NCI-H1417 treated with DMSO at 0.1 percent for 48 hours (cell line): ENCODE measurements at regions not wholly inside any gene's neighbourhood (a gene's known extent, or its start where the extent isn't known, plus 50 kb on each side); places are given as distances from the start of the nearest gene placed in this dataset.

Source experiments
- DNase-seq: peaks from one replicate; lab custom pipeline; 2025; lab: John Stamatoyannopoulos, UW

- DNase-seq, result no peak
Measured at GRCh38 chr6:91645811-91646210, 1058.9 kb upstream of the MAP3K7 start.

GRCh38 chr6:91637217-91637616, 1050.3 kb upstream of the MAP3K7 start:
- DNase-seq, result no peak

- DNase-seq, result no peak
Measured at GRCh38 chr6:91634791-91635190, 1047.9 kb upstream of the MAP3K7 start.

- no peak for DNase-seq
Measured at GRCh38 chr6:91633374-91634111, 1046.7 kb upstream of the MAP3K7 start.

- DNase-seq, result no peak
Measured at GRCh38 chr6:91632308-91632707, 1045.4 kb upstream of the MAP3K7 start.

- no peak for DNase-seq
Measured at GRCh38 chr6:91631227-91631626, 1044.4 kb upstream of the MAP3K7 start.

GRCh38 chr6:91626911-91627310, 1040.0 kb upstream of the MAP3K7 start:
- no peak for DNase-seq

GRCh38 chr6:91613481-91613880, 1026.6 kb upstream of the MAP3K7 start:
- DNase-seq, result no peak

GRCh38 chr6:91611190-91611589, 1024.3 kb upstream of the MAP3K7 start:
- no peak for DNase-seq

- no peak for DNase-seq
Measured at GRCh38 chr6:91608428-91608827, 1021.6 kb upstream of the MAP3K7 start.

GRCh38 chr6:91606148-91606901, 1019.5 kb upstream of the MAP3K7 start:
- no peak for DNase-seq

GRCh38 chr6:91600561-91600960, 1013.7 kb upstream of the MAP3K7 start:
- DNase-seq, result no peak

GRCh38 chr6:91590191-91590590, 1003.3 kb upstream of the MAP3K7 start:
- DNase-seq, result no peak

GRCh38 chr6:91580635-91581034, 993.8 kb upstream of the MAP3K7 start:
- DNase-seq, result no peak

GRCh38 chr6:91575032-91575431, 988.2 kb upstream of the MAP3K7 start:
- DNase-seq, result no peak

GRCh38 chr6:91573826-91574416, 987.0 kb upstream of the MAP3K7 start:
- no peak for DNase-seq

- DNase-seq, result no peak
Measured at GRCh38 chr6:91572878-91573277, 986.0 kb upstream of the MAP3K7 start.

GRCh38 chr6:91569071-91569470, 982.2 kb upstream of the MAP3K7 start:
- DNase-seq, result no peak

GRCh38 chr6:91566467-91566866, 979.6 kb upstream of the MAP3K7 start:
- no peak for DNase-seq

- DNase-seq, result no peak
Measured at GRCh38 chr6:91565207-91565606, 978.3 kb upstream of the MAP3K7 start.

GRCh38 chr6:91562955-91563354, 976.1 kb upstream of the MAP3K7 start:
- DNase-seq, result no peak

GRCh38 chr6:91560409-91560808, 973.5 kb upstream of the MAP3K7 start:
- no peak for DNase-seq

GRCh38 chr6:91540902-91541301, 954.0 kb upstream of the MAP3K7 start:
- DNase-seq, result no peak
